WTC11 (cell line): ENCODE measurements at regions not wholly inside any gene's neighbourhood (a gene's known extent, or its start where the extent isn't known, plus 50 kb on each side); places are given as distances from the start of the nearest gene placed in this dataset.

Source experiments
- ATAC-seq: fragments of 200-7000 bp; cut with Tn5 transposase; 2 replicates; pipeline ENCODE4 v1.10.0; 2021; ENCODE audit warnings: mild to moderate bottlenecking, moderate library complexity
- CTCF ChIA-PET: fragments of 300-600 bp; sonication (Branson Sonifier 250); formaldehyde crosslinking; loops from one replicate; lab custom pipeline; 2021; ENCODE audit warnings: antibody characterized with exemption; lab: Charles Lee
- POLR2A ChIA-PET: fragments of 350-600 bp; sonication (Branson Sonifier 250); formaldehyde crosslinking; loops from one replicate; lab custom pipeline; 2021; ENCODE audit warnings: antibody characterized with exemption; lab: Charles Lee
- DNase-seq: peaks from one replicate; pipeline ENCODE4 v3.0.0; 2021; ENCODE audit warnings: low spot score
- H3K27ac Mint-ChIP-seq: 2 replicates; pipeline ENCODE4 v1.8.0; 2021; ENCODE audit warnings: mixed read lengths
- H3K27me3 Mint-ChIP-seq: 2 replicates; pipeline ENCODE4 v1.8.0; 2021; ENCODE audit warnings: low read depth, mild to moderate bottlenecking, moderate library complexity, mixed read lengths
- H3K36me3 Mint-ChIP-seq: 2 replicates; pipeline ENCODE4 v1.8.0; 2021; ENCODE audit warnings: mixed read lengths
- H3K4me1 Mint-ChIP-seq: 2 replicates; pipeline ENCODE4 v1.8.0; 2022; ENCODE audit warnings: mixed read lengths
- H3K4me3 Mint-ChIP-seq: 2 replicates; pipeline ENCODE4 v1.8.0; 2021; ENCODE audit warnings: mild to moderate bottlenecking, moderate library complexity, mixed read lengths
- H3K9me3 Mint-ChIP-seq: 2 replicates; pipeline ENCODE4 v1.8.0; 2021; ENCODE audit warnings: mixed read lengths
- GABPB1 ChIP-seq: sonication (generic); formaldehyde crosslinking; IDR thresholded peaks from 2 replicates; pipeline ENCODE4 v1.8.1; 2023; ENCODE audit warnings: mild to moderate bottlenecking, missing genetic modification reagents
- GRHL2 ChIP-seq: fragments of 250-450 bp; sonication (Bioruptor Pico); IDR thresholded peaks from 2 replicates; pipeline ENCODE4 v1.8.0; 2022; ENCODE audit warnings: mild to moderate bottlenecking, moderate library complexity; ENCODE audit not compliant: insufficient replicate concordance, severe bottlenecking
- JAZF1 ChIP-seq: fragments of 250-450 bp; sonication (Bioruptor Pico); IDR thresholded peaks from 2 replicates; pipeline ENCODE4 v1.9.0; 2021; ENCODE audit warnings: moderate library complexity, mild to moderate bottlenecking, inconsistent platforms
- NFATC4 ChIP-seq: fragments of 250-450 bp; sonication (Bioruptor Pico); IDR thresholded peaks from 2 replicates; pipeline ENCODE4 v1.9.0; 2021; ENCODE audit warnings: mild to moderate bottlenecking
- NR1H2 ChIP-seq: sonication (generic); formaldehyde crosslinking; IDR thresholded peaks from 2 replicates; pipeline ENCODE4 v1.9.0; 2021; ENCODE audit warnings: mild to moderate bottlenecking, moderate library complexity, missing genetic modification reagents
- NR3C1 ChIP-seq: sonication (generic); formaldehyde crosslinking; conservative IDR thresholded peaks from 2 replicates; pipeline ENCODE4 v1.8.1; 2023; ENCODE audit warnings: low read depth, mild to moderate bottlenecking, missing genetic modification reagents
- SP1 ChIP-seq: sonication (generic); formaldehyde crosslinking; conservative IDR thresholded peaks from 2 replicates; pipeline ENCODE4 v1.8.1; 2022; ENCODE audit warnings: missing genetic modification reagents
- TEAD1 ChIP-seq: sonication (generic); formaldehyde crosslinking; IDR thresholded peaks from 2 replicates; pipeline ENCODE4 v1.8.0; 2022; ENCODE audit warnings: mild to moderate bottlenecking, missing genetic modification reagents
- TP53 ChIP-seq: sonication (generic); formaldehyde crosslinking; IDR thresholded peaks from 2 replicates; pipeline ENCODE4 v1.8.1; 2023; ENCODE audit warnings: mild to moderate bottlenecking, missing genetic modification reagents
- ZBTB21 ChIP-seq: sonication (generic); formaldehyde crosslinking; IDR thresholded peaks from 2 replicates; pipeline ENCODE4 v1.8.1; 2023; ENCODE audit warnings: mild to moderate bottlenecking, missing genetic modification reagents, borderline replicate concordance
- ZNF121 ChIP-seq: sonication (generic); formaldehyde crosslinking; IDR thresholded peaks from 2 replicates; pipeline ENCODE4 v1.8.0; 2023; ENCODE audit warnings: missing genetic modification reagents
- ZNF138 ChIP-seq: sonication (generic); formaldehyde crosslinking; conservative IDR thresholded peaks from 2 replicates; pipeline ENCODE4 v1.8.1; 2022; ENCODE audit warnings: mild to moderate bottlenecking, moderate library complexity, missing genetic modification reagents
- TF ChIP-seq, protein P1 (sequence below): fragments of 250-450 bp; sonication (Bioruptor Pico); IDR thresholded peaks from 2 replicates; pipeline ENCODE4 v1.9.0; 2021; ENCODE audit warnings: mild to moderate bottlenecking, borderline replicate concordance
- TF ChIP-seq, protein P2 (sequence below): fragments of 250-450 bp; sonication (Bioruptor Pico); IDR thresholded peaks from 2 replicates; pipeline ENCODE4 v1.9.0; 2021; ENCODE audit warnings: mild to moderate bottlenecking
- TF ChIP-seq, protein P3 (sequence below): sonication (generic); formaldehyde crosslinking; IDR thresholded peaks from 2 replicates; pipeline ENCODE4 v1.8.0; 2022; ENCODE audit warnings: missing genetic modification reagents
- TF ChIP-seq, protein P4 (sequence below): sonication (generic); formaldehyde crosslinking; IDR thresholded peaks from 2 replicates; pipeline ENCODE4 v1.8.1; 2023; ENCODE audit warnings: mild to moderate bottlenecking, missing genetic modification reagents
- TF ChIP-seq, protein P5 (sequence below): sonication (generic); formaldehyde crosslinking; conservative IDR thresholded peaks from 2 replicates; pipeline ENCODE4 v1.8.1; 2022; ENCODE audit warnings: mild to moderate bottlenecking, missing genetic modification reagents
- TF ChIP-seq, protein P6 (sequence below): sonication (generic); formaldehyde crosslinking; IDR thresholded peaks from 2 replicates; pipeline ENCODE4 v1.8.0; 2023; ENCODE audit warnings: missing genetic modification reagents

DNA sequence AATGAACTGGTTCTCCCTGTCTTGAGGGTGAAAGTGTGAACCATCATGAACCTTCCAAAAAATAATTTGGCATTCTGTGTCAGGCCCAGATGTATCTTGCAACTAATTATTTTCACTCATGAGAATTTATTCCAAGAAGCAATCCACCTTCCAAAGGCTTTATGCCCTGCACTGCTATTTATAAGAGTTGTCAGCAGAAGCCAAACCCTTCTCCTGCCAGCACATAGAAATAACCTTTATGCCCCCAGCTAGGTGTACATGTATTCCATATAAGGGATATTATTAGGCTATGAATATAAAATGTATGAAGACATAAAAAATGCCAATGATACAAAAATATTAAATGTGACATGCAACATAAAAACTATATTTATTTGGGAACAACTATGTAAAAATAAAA is 69.0 kb upstream of the GDF10 start:
- CTCF ChIA-PET: interaction anchor here (1.0 kb wide), 1 partner anchor 183 kb away, joined by 3 read pairs; no protein-coding TSS in a partner anchor
- H3K4me3 Mint-ChIP-seq: no peak overlapping the region
- POLR2A ChIA-PET: no interaction called here
- ATAC-seq (no peak), DNase-seq (no peak)
- H3K27ac Mint-ChIP-seq: no peak overlapping the region
- H3K4me1 Mint-ChIP-seq: no peaks in the 10 kb centered on the region
- TF ChIP-seq TP53 (CRISPR knock-in tag) (no peak), NR3C1 (CRISPR knock-in tag) (no peak), TEAD1 (no peak), GRHL2 (CRISPR knock-in tag) (no peak), ZBTB21 (CRISPR knock-in tag) (no peak), ZNF121 (no peak), SP1 (CRISPR knock-in tag) (no peak), GABPB1 (CRISPR knock-in tag) (no peak), JAZF1 (CRISPR knock-in tag) (no peak), ZNF138 (CRISPR knock-in tag) (no peak), NFATC4 (CRISPR knock-in tag) (no peak), NR1H2 (CRISPR knock-in tag) (no peak)
- TF ChIP-seq, protein P1, sequence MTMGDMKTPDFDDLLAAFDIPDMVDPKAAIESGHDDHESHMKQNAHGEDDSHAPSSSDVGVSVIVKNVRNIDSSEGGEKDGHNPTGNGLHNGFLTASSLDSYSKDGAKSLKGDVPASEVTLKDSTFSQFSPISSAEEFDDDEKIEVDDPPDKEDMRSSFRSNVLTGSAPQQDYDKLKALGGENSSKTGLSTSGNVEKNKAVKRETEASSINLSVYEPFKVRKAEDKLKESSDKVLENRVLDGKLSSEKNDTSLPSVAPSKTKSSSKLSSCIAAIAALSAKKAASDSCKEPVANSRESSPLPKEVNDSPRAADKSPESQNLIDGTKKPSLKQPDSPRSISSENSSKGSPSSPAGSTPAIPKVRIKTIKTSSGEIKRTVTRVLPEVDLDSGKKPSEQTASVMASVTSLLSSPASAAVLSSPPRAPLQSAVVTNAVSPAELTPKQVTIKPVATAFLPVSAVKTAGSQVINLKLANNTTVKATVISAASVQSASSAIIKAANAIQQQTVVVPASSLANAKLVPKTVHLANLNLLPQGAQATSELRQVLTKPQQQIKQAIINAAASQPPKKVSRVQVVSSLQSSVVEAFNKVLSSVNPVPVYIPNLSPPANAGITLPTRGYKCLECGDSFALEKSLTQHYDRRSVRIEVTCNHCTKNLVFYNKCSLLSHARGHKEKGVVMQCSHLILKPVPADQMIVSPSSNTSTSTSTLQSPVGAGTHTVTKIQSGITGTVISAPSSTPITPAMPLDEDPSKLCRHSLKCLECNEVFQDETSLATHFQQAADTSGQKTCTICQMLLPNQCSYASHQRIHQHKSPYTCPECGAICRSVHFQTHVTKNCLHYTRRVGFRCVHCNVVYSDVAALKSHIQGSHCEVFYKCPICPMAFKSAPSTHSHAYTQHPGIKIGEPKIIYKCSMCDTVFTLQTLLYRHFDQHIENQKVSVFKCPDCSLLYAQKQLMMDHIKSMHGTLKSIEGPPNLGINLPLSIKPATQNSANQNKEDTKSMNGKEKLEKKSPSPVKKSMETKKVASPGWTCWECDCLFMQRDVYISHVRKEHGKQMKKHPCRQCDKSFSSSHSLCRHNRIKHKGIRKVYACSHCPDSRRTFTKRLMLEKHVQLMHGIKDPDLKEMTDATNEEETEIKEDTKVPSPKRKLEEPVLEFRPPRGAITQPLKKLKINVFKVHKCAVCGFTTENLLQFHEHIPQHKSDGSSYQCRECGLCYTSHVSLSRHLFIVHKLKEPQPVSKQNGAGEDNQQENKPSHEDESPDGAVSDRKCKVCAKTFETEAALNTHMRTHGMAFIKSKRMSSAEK (CRISPR knock-in tag): no peak
- TF ChIP-seq, protein P2, sequence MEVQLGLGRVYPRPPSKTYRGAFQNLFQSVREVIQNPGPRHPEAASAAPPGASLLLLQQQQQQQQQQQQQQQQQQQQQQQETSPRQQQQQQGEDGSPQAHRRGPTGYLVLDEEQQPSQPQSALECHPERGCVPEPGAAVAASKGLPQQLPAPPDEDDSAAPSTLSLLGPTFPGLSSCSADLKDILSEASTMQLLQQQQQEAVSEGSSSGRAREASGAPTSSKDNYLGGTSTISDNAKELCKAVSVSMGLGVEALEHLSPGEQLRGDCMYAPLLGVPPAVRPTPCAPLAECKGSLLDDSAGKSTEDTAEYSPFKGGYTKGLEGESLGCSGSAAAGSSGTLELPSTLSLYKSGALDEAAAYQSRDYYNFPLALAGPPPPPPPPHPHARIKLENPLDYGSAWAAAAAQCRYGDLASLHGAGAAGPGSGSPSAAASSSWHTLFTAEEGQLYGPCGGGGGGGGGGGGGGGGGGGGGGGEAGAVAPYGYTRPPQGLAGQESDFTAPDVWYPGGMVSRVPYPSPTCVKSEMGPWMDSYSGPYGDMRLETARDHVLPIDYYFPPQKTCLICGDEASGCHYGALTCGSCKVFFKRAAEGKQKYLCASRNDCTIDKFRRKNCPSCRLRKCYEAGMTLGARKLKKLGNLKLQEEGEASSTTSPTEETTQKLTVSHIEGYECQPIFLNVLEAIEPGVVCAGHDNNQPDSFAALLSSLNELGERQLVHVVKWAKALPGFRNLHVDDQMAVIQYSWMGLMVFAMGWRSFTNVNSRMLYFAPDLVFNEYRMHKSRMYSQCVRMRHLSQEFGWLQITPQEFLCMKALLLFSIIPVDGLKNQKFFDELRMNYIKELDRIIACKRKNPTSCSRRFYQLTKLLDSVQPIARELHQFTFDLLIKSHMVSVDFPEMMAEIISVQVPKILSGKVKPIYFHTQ (CRISPR knock-in tag): no peak
- TF ChIP-seq, protein P3, sequence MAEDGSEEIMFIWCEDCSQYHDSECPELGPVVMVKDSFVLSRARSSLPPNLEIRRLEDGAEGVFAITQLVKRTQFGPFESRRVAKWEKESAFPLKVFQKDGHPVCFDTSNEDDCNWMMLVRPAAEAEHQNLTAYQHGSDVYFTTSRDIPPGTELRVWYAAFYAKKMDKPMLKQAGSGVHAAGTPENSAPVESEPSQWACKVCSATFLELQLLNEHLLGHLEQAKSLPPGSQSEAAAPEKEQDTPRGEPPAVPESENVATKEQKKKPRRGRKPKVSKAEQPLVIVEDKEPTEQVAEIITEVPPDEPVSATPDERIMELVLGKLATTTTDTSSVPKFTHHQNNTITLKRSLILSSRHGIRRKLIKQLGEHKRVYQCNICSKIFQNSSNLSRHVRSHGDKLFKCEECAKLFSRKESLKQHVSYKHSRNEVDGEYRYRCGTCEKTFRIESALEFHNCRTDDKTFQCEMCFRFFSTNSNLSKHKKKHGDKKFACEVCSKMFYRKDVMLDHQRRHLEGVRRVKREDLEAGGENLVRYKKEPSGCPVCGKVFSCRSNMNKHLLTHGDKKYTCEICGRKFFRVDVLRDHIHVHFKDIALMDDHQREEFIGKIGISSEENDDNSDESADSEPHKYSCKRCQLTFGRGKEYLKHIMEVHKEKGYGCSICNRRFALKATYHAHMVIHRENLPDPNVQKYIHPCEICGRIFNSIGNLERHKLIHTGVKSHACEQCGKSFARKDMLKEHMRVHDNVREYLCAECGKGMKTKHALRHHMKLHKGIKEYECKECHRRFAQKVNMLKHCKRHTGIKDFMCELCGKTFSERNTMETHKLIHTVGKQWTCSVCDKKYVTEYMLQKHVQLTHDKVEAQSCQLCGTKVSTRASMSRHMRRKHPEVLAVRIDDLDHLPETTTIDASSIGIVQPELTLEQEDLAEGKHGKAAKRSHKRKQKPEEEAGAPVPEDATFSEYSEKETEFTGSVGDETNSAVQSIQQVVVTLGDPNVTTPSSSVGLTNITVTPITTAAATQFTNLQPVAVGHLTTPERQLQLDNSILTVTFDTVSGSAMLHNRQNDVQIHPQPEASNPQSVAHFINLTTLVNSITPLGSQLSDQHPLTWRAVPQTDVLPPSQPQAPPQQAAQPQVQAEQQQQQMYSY (CRISPR knock-in tag): no peak
- TF ChIP-seq, protein P4, sequence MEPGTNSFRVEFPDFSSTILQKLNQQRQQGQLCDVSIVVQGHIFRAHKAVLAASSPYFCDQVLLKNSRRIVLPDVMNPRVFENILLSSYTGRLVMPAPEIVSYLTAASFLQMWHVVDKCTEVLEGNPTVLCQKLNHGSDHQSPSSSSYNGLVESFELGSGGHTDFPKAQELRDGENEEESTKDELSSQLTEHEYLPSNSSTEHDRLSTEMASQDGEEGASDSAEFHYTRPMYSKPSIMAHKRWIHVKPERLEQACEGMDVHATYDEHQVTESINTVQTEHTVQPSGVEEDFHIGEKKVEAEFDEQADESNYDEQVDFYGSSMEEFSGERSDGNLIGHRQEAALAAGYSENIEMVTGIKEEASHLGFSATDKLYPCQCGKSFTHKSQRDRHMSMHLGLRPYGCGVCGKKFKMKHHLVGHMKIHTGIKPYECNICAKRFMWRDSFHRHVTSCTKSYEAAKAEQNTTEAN (CRISPR knock-in tag): no peak
- TF ChIP-seq, protein P5, sequence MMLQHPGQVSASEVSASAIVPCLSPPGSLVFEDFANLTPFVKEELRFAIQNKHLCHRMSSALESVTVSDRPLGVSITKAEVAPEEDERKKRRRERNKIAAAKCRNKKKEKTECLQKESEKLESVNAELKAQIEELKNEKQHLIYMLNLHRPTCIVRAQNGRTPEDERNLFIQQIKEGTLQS (CRISPR knock-in tag): no peak
- TF ChIP-seq, protein P6, sequence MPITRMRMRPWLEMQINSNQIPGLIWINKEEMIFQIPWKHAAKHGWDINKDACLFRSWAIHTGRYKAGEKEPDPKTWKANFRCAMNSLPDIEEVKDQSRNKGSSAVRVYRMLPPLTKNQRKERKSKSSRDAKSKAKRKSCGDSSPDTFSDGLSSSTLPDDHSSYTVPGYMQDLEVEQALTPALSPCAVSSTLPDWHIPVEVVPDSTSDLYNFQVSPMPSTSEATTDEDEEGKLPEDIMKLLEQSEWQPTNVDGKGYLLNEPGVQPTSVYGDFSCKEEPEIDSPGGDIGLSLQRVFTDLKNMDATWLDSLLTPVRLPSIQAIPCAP (CRISPR knock-in tag): no peak
- no peaks in the 10 kb centered on the region for H3K27me3 Mint-ChIP-seq
- H3K9me3 Mint-ChIP-seq: peaks cover 20% of the 10 kb centered on the region
- H3K36me3 Mint-ChIP-seq: peaks cover 11% of the 10 kb centered on the region
